Raji (cell line): ENCODE measurements at regions not wholly inside any gene's neighbourhood (a gene's known extent, or its start where the extent isn't known, plus 50 kb on each side); places are given as distances from the start of the nearest gene placed in this dataset.

ENCODE experiments used
- POLR2A ChIP-seq: IDR thresholded peaks from 2 replicates; pipeline ENCODE4 v1.6.1; 2011; ENCODE audit warnings: low read depth, low read length, control low read depth; ENCODE audit not compliant: insufficient read depth

DNA sequence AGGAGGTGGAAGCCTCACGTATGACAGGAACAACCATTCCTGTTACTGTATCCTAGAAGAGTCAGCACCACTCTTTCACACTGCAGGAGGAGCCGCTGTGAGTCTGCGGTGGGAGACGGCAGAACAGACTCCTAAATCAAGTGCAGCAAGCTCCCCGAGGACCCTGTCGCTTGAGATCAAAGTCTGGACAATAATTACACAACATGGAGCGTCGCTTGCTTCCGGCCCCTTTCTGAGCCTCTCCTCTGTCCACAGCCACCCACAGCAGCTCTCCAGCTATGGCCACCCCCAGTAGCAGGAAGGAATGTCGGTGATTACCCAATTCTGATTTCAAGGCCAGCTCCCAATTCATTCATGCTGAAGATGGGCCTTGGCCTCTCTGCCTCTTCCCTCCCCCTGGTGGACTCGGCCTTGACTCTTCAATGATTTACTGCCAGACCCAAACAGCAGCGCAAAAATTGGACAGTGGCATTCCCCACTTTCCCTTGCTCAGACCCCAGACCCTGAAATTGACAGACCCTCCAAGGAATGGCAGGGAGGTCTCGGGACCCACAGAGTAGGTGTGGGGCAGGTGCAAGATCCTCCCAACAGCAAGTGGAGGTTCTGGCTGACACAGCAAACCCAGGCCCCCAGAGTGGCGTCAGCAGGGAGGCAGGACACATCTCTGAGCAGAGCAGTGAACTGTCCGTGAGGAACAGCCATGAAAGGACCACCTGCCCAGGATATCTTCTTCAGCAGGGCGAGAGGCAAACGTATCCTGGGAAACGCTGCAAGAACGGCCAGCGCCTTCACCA lies 272.7 kb upstream of the DIO3 start:
- no peak for TF ChIP-seq POLR2A

DNA sequence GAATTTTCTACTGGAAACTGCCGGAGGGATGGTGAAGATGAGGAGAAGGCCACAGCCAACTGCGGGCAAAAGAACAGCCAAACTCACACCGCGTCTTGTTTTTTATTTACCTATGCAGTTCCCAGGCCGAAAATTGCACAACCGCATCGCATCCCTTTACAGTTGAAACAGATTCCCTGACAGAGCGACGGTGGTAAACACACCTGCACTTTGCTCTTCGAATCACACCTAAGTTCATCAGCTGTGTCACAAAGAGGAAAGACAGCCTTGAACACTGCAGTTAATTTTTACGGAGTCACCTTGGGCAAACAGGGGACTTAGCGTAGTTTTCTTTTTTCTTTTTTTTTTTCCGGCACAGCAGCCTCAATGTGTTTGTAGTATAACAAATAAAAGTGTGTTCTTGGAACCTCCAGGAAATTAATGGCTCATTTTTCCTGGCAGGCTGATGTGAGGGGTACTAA lies 272.0 kb upstream of the DIO3 start:
- no peak for TF ChIP-seq POLR2A

DNA sequence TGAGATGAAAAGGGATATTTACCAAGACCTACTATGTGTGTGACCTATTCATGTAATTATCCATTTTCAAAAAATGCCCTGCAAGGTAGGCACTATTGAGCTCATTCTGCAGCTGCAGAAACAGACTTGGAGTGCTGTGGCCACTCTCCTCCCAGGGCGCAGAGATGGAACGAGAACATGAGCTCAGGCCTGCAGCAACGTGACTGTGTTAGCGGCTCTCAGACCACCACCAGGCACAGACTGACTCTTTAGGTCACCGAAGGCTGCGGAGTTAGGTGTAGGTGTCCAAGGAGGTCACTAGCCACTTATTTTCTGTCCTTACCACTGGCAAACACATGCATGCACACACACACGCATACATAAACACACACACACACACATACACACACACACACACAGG lies 271.4 kb upstream of the DIO3 start:
- TF ChIP-seq POLR2A: no peak

DNA sequence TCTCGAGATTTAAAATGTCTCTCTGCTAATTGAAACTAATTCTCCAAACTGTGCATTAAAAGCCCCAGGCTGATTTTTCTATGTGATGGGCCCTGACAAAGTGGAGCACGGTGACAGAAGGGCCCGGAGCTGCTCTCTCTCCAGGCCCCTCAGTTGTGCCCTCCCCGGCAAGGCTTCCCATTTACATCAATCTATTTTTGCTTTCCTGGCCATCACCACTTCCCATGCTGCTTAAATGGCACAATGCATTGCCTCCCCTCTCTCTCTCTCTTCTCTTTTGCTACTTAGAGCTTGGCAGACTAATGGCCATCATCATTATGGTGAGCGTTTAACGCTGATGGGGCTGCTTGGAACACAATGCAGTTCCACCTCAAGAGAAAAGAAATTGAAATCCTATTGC lies 270.7 kb upstream of the DIO3 start:
- TF ChIP-seq POLR2A: no peak

DNA sequence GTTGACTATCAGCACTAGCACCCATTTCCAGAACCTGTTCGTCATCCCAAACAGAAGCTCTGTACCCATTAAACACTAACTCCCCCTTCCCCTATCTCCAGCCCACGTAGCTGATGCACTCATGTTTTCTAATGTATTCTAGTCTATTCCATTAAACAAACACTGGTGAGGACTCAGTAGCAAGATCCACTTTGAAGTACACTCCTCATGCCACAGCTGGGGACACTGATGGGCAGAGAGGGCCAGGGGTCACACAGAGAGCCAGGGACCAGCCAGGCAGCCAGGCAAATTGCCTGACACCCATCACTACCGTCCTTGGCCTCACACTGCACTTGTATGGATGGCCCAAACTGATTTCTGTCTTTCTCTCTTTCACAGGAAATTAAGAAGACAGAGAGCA lies 269.9 kb upstream of the DIO3 start:
- no peak for TF ChIP-seq POLR2A

DNA sequence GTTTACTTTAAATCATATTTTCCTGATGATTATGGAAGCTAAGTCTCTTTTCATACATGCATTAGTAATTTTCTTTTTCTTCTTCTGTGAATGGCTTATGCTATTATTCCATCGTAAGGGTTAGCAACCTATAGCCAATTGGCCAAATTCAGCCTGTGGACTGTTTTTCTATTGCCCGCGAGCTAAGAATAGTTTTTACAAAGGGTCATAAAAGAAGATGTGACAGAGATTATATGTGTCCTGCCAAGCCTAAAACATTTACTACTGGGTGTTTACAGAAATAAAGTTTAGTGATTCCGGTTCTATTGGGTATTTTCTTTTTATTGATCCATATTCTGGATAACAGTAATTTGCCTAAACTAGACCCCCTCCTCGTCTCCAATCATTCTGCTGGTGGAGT lies 268.8 kb upstream of the DIO3 start:
- TF ChIP-seq POLR2A: no peak

DNA sequence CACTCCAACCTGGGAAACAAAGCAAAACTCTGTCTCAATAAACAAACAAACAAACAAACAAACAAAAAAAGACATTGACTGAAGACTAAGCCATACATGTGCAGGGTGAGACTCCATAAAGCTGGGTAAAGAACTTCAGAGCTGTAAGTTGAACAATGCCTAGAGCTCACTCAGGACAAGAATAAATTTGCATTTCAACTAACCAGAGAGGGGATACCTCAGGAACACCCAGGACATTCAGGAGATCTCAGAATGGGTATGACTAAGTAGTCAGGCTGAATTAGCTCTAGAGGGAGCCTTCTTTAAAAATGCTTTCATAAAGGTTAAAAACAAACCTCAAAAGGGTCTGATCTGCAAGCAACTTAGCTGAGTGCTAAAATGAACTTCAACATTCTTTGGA lies 267.7 kb upstream of the DIO3 start:
- no peak for TF ChIP-seq POLR2A

DNA sequence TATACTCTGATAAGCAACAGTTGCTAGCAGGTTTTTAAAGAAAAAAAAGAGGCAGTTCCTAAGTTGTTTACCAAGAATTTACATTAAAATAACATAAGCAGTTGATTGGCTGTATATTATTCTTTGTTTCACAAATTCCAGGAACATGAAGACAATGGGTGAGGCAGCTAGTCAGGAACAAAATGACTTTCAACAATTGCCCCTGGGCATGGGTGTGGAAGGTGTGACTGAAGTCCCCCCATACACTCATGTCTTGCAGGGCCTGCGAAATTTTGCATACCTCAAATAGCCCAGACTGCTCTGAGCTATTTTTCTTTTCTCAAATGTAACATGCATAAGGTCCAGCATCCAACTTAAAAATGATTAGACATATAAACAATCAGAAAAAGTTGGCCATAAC lies 267.2 kb upstream of the DIO3 start:
- no peak for TF ChIP-seq POLR2A

DNA sequence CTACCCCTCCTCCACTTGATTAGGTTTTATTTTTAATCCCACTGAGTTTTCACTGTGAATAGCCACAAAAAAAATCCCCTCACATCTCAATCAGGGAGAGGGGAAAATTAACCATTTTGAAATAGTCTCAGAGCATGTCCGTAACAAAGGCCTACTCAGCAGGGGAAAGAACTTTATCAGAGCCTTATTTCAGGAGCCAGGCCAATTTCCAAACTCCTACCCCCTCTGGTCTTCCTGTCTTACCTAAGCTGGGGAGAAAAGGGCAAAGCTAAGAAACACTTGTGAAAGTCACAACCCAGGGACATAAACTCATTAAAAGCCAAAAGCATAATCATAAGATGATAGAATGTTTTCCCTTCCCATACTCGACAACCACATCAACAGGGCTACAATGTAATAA lies 260.3 kb upstream of the DIO3 start:
- no peak for TF ChIP-seq POLR2A

DNA sequence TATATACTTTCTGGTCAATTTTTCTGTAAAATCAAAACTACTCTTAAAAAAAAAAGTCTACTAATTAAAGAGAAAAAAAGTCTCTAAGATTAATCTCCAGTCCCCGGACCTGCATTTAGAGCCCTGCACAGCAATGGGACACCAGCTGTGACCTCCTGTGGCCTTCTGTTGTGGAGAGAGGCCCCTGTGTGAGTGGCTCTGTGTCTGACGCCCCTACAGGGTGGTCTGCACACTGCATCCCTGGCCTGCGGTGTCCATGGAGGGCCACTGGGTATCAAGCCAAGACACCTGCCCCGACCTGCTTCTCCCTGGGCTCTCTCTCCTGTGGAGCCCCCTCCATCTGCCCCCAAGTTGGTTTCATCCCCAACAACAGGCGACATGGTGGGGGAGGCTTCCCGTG lies 248.0 kb upstream of the DIO3 start:
- TF ChIP-seq POLR2A: no peak

DNA sequence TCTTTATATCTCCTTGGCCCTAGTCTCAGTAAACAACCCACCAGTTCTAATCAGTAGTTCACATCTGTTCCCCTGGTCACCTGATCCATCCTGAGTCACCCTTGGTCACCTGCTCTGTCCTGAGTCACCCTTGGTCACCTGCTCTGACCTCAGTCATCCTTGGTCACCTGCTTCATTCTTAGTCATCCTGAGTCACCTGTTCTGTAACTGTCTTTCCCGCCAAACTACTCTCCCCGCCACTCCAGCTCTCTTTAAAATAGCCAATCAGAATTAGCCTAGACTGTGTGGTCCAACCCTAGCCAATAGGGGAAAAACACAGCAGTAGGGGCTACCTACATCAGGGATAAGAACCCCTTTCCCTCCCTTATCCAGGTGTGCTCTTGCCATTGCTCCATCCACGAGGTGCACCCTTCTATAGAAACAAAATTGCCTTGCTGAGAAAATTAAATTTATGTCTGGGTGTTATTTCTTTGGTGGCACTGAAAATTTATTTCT lies 245.4 kb upstream of the DIO3 start:
- no peak for TF ChIP-seq POLR2A

DNA sequence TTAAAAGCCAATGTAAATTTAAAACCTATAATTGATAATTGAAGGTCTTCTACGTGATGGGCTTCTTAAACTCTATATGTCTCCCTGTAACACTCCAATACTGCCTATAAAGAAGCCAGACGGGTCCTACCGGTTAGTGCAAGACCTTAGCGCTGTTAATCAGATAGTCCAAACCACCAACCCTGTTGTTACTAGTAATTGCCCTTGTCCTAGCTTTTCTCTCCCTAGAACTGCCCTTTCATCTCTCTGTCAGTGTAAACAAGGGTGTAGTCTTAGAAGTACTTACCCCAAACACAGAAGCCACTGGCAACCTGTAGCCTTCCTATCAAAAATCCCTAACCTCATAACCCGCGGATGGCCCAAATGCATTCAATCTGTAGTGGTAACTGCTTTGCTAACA lies 243.0 kb upstream of the DIO3 start:
- no peak for TF ChIP-seq POLR2A

DNA sequence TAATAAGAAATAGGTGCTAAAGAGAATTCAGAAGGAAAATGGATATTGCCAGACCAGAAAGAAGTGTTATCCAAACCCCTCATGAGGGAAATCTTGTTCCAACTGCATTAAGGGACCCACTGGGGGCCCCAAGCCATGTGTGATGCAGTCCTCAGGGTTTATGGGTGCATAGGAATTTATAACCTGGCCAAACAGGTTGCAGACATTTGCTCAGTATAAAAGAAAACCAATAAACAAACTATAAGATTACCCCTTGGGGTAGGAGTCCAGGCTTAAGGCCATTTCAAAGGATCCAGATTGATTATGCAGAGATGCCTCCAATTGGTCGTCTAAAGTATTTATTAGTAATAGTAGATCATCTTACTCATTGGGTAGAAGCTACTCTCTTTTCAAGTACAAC lies 240.9 kb upstream of the DIO3 start:
- no peak for TF ChIP-seq POLR2A

DNA sequence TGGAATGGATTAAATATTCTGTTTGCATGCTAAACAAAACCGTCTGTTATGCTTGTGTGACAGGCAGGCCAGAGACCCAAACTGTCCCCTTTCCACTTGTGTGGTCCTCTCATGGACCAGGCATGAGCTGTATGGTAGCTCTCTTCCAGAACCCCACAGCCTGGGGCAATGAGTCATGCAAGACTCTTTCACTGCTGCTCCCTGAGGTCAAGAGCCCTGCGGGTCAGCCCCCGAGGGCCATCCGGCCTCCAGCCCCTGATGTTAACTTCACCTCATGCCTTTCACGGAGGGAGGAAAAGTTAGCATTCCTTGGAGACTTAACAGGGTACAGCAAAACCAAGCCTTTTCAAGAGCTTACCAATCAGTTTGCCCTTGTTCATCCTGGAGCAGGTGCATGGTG lies 239.1 kb upstream of the DIO3 start:
- TF ChIP-seq POLR2A: no peak

DNA sequence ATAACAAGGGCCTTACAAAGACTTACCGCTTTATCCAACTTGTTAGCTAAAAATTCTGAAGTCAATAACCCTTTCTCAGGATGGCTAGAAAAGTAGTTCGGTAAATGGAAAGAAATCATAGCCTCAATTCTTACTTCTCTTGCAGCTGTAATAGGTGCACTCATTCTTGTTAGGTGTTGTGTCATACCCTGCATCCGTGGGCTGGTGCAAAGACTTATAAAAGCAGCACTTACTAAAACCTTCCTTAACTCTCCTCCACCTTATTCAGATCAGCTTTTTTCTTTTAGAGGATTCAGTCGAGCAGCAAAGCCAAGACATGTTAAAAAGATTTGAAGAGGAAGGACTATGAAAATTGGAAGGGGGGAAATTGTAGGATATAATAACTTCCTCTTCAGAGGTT lies 238.2 kb upstream of the DIO3 start:
- no peak for TF ChIP-seq POLR2A

DNA sequence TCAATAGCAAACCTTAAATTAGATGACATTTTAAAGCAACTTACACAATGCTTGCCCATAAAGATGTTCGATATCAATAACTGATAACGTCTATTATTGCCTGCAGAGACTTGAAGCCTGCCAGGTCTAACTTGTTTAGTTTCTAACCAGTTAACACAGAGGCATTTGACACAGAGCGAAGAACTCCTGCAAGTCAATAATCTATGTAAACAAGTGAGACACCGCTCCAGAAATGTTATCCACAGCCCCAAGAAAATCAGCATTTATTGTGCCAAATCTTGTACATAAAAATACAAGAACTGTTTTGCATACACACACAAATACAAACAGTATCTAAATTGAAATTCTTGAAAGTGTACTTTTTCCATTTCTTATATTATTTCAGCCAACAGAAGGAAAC lies 236.0 kb upstream of the DIO3 start:
- TF ChIP-seq POLR2A: no peak
